Neuron (in vitro differentiated cells): ENCODE measurements at regions not wholly inside any gene's neighbourhood (a gene's known extent, or its start where the extent isn't known, plus 50 kb on each side); places are given as distances from the start of the nearest gene placed in this dataset.

Experiments
- H2AFZ ChIP-seq: one replicate; pipeline ENCODE4 v1.6.1; 2013; ENCODE audit warnings: low read depth, mild to moderate bottlenecking, inconsistent platforms, low read length, moderate library complexity
- H3K27me3 ChIP-seq: one replicate; pipeline ENCODE4 v1.6.1; 2013; ENCODE audit warnings: low read length; ENCODE audit not compliant: insufficient read depth
- H3K36me3 ChIP-seq: one replicate; pipeline ENCODE4 v1.6.1; 2013; ENCODE audit warnings: low read length; ENCODE audit not compliant: insufficient read depth
- H3K4me1 ChIP-seq: one replicate; pipeline ENCODE4 v1.6.1; 2013; ENCODE audit warnings: low read length; ENCODE audit not compliant: insufficient read depth
- H3K4me3 ChIP-seq: 2 replicates; pipeline ENCODE4 v1.5.1; 2013; ENCODE audit warnings: mild to moderate bottlenecking, low read length, moderate library complexity
- H3K9me3 ChIP-seq: one replicate; pipeline ENCODE4 v1.6.1; 2013; ENCODE audit warnings: low read length

GRCh38 chr2:150147889-150148683, 339.4 kb downstream of the RND3 start:
- Histone ChIP-seq H3K27me3 (no peaks in the 10 kb centered on the region), H2AFZ (no peak overlapping the region), H3K4me1 (peaks cover 6% of the 10 kb centered on the region), H3K36me3 (no peaks in the 10 kb centered on the region), H3K4me3 (no peak overlapping the region), H3K9me3 (peaks cover 6% of the 10 kb centered on the region)

- H2AFZ ChIP-seq, result no peak overlapping the region
- no peak overlapping the region for H3K4me3 ChIP-seq
- H3K9me3 ChIP-seq, result peaks cover 6% of the 10 kb centered on the region
- H3K4me1 ChIP-seq, result peaks cover 6% of the 10 kb centered on the region
- no peaks in the 10 kb centered on the region for H3K27me3 ChIP-seq
- no peaks in the 10 kb centered on the region for H3K36me3 ChIP-seq
Measured at GRCh38 chr2:150146879-150147278, 340.6 kb downstream of the RND3 start.

GRCh38 chr2:150145299-150145692, 342.2 kb downstream of the RND3 start:
- Histone ChIP-seq H3K9me3 (peaks cover 6% of the 10 kb centered on the region), H3K36me3 (no peaks in the 10 kb centered on the region), H3K27me3 (no peaks in the 10 kb centered on the region), H3K4me3 (no peak overlapping the region), H2AFZ (no peak overlapping the region), H3K4me1 (peaks cover 6% of the 10 kb centered on the region)

GRCh38 chr2:150144546-150145298, 342.7 kb downstream of the RND3 start:
- Histone ChIP-seq H3K4me1 (peaks cover 6% of the 10 kb centered on the region), H3K9me3 (peaks cover 6% of the 10 kb centered on the region), H3K4me3 (no peak overlapping the region), H3K36me3 (no peaks in the 10 kb centered on the region), H3K27me3 (no peaks in the 10 kb centered on the region), H2AFZ (no peak overlapping the region)

GRCh38 chr2:150143087-150143536, 344.4 kb downstream of the RND3 start:
- no peak overlapping the region for H3K4me3 ChIP-seq
- H2AFZ ChIP-seq, result no peak overlapping the region
- H3K9me3 ChIP-seq, result peaks cover 6% of the 10 kb centered on the region
- no peaks in the 10 kb centered on the region for H3K27me3 ChIP-seq
- no peaks in the 10 kb centered on the region for H3K36me3 ChIP-seq
- H3K4me1 ChIP-seq, result peaks cover 6% of the 10 kb centered on the region

- no peak overlapping the region for H3K4me3 ChIP-seq
Measured at GRCh38 chr2:150142561-150142960, 344.9 kb downstream of the RND3 start.

GRCh38 chr2:150141226-150142001, 346.1 kb downstream of the RND3 start:
- Histone ChIP-seq H3K27me3 (no peaks in the 10 kb centered on the region), H3K36me3 (no peaks in the 10 kb centered on the region), H2AFZ (no peak overlapping the region), H3K4me3 (no peak overlapping the region), H3K9me3 (peaks cover 4% of the 10 kb centered on the region), H3K4me1 (peaks cover 6% of the 10 kb centered on the region)

More at GRCh38 chr2:150142561-150142960, 344.9 kb downstream of the RND3 start:
- Histone ChIP-seq H3K9me3 (peaks cover 6% of the 10 kb centered on the region), H3K36me3 (no peaks in the 10 kb centered on the region), H3K4me1 (peaks cover 6% of the 10 kb centered on the region), H2AFZ (no peak overlapping the region), H3K27me3 (no peaks in the 10 kb centered on the region)

GRCh38 chr2:150140777-150141176, 346.7 kb downstream of the RND3 start:
- no peaks in the 10 kb centered on the region for H3K27me3 ChIP-seq
- H2AFZ ChIP-seq, result no peak overlapping the region
- H3K9me3 ChIP-seq, result no peaks in the 10 kb centered on the region
- H3K36me3 ChIP-seq, result no peaks in the 10 kb centered on the region
- peaks cover 6% of the 10 kb centered on the region for H3K4me1 ChIP-seq
- H3K4me3 ChIP-seq, result no peak overlapping the region

- H3K36me3 ChIP-seq, result no peaks in the 10 kb centered on the region
- no peak overlapping the region for H2AFZ ChIP-seq
- H3K4me3 ChIP-seq, result no peak overlapping the region
- H3K9me3 ChIP-seq, result no peaks in the 10 kb centered on the region
- H3K4me1 ChIP-seq, result peaks cover 11% of the 10 kb centered on the region
- no peaks in the 10 kb centered on the region for H3K27me3 ChIP-seq
Measured at GRCh38 chr2:150138587-150138986, 348.9 kb downstream of the RND3 start.

GRCh38 chr2:150137338-150138069, 350.0 kb downstream of the RND3 start:
- Histone ChIP-seq H3K4me1 (peaks cover 14% of the 10 kb centered on the region), H3K27me3 (no peaks in the 10 kb centered on the region), H2AFZ (no peak overlapping the region), H3K9me3 (no peaks in the 10 kb centered on the region), H3K4me3 (no peak overlapping the region), H3K36me3 (no peaks in the 10 kb centered on the region)

- Histone ChIP-seq H3K36me3 (no peaks in the 10 kb centered on the region), H3K4me3 (no peak overlapping the region), H2AFZ (no peak overlapping the region), H3K27me3 (no peaks in the 10 kb centered on the region), H3K9me3 (no peaks in the 10 kb centered on the region), H3K4me1 (peaks cover 14% of the 10 kb centered on the region)
Measured at GRCh38 chr2:150136893-150137292, 350.6 kb downstream of the RND3 start.

GRCh38 chr2:150136401-150136800, 351.1 kb downstream of the RND3 start:
- Histone ChIP-seq H2AFZ (no peak overlapping the region), H3K36me3 (no peaks in the 10 kb centered on the region), H3K9me3 (no peaks in the 10 kb centered on the region), H3K4me3 (no peak overlapping the region), H3K27me3 (no peaks in the 10 kb centered on the region), H3K4me1 (peaks cover 14% of the 10 kb centered on the region)
